Endothelial cell of umbilical vein (primary cell): ENCODE measurements at regions not wholly inside any gene's neighbourhood (a gene's known extent, or its start where the extent isn't known, plus 50 kb on each side); places are given as distances from the start of the nearest gene placed in this dataset.

Source experiments
- BruUV-seq: library from RNA; stranded (reverse); fragments of 400-500 nt; replicated peaks from 2 replicates; lab custom pipeline; 2021; lab: Mats Ljungman, UMichigan
- CTCF ChIA-PET: fragments of 300-600, 350-600 bp; sonication (Branson Sonifier 250); formaldehyde crosslinking; loops from one replicate; lab custom pipeline; 2021; ENCODE audit warnings: antibody characterized with exemption, inconsistent platforms; lab: Charles Lee
- POLR2A ChIA-PET: fragments of 300-600, 350-600 bp; sonication (Branson Sonifier 250); formaldehyde crosslinking; loops from one replicate; lab custom pipeline; 2021; ENCODE audit warnings: antibody characterized with exemption, inconsistent platforms; lab: Charles Lee
- DNase-seq: peaks from one replicate; pipeline ENCODE4 v3.0.0-alpha.2; 2011; ENCODE audit warnings: low read depth, low spot score
- FAIRE-seq: peaks from 2 replicates; lab custom pipeline; 2011; peaks lifted over from hg19 to GRCh38; lab: Jason Lieb, UNC
- H2AFZ ChIP-seq: 2 replicates; pipeline ENCODE4 v1.6.0; 2012; ENCODE audit warnings: low read depth, low read length, control low read depth, inconsistent platforms
- H3K27ac ChIP-seq: 2 replicates; pipeline ENCODE4 v1.5.1; 2011; ENCODE audit warnings: low read depth, mild to moderate bottlenecking, control low read depth, low read length, moderate library complexity; ENCODE audit not compliant: insufficient read depth
- H3K27me3 ChIP-seq, 2 experiments: 2 replicates each; pipeline versions ENCODE4 v1.6.0 to v1.6.1; 2011; ENCODE audit warnings: low read length in 2 of 2, mixed read lengths in 1 of 2; ENCODE audit not compliant: control insufficient read depth in 2 of 2, insufficient read depth in 2 of 2
- H3K36me3 ChIP-seq, 2 experiments: 2 replicates in 1 of 2; 3 replicates in 1 of 2; pipeline ENCODE4 v1.5.1; 2011; ENCODE audit warnings: low read length in 2 of 2, mild to moderate bottlenecking in 1 of 2, moderate library complexity in 1 of 2; ENCODE audit not compliant: control insufficient read depth in 2 of 2, insufficient read depth in 2 of 2; ENCODE audit errors: extremely low read depth in 1 of 2
- H3K4me1 ChIP-seq: 3 replicates; pipeline ENCODE4 v1.5.1; 2011; ENCODE audit warnings: mild to moderate bottlenecking, low read length; ENCODE audit not compliant: control insufficient read depth, insufficient read depth; ENCODE audit errors: extremely low read depth
- H3K4me2 ChIP-seq: 2 replicates; pipeline ENCODE4 v1.6.1; 2011; ENCODE audit warnings: low read length, control low read depth, mixed read lengths; ENCODE audit not compliant: insufficient read depth
- H3K4me3 ChIP-seq, 3 experiments: fragments of 200-600 bp in 1 of 3; sonication (generic), shearing (Covaris generic) in 1 of 3; replicated peaks in 1 of 3; 2 replicates each; pipeline ENCODE4 v1.5.1; 2011 to 2016; ENCODE audit warnings: control low read depth in 3 of 3, low read length in 3 of 3, mild to moderate bottlenecking in 2 of 3, inconsistent platforms in 1 of 3, low read depth in 1 of 3, moderate library complexity in 1 of 3; ENCODE audit not compliant: insufficient read depth in 1 of 3
- H3K79me2 ChIP-seq: 2 replicates; pipeline ENCODE4 v1.6.0; 2012; ENCODE audit warnings: low read length, inconsistent platforms; ENCODE audit not compliant: control insufficient read depth, insufficient read depth
- H3K9ac ChIP-seq: replicated peaks from 2 replicates; pipeline ENCODE3; 2011; ENCODE audit warnings: low read length, control low read depth; ENCODE audit not compliant: insufficient read depth; ENCODE audit errors: extremely low read depth
- H3K9me1 ChIP-seq: replicated peaks from 3 replicates; pipeline ENCODE4 v1.6.0; 2011; ENCODE audit warnings: mild to moderate bottlenecking, low read length; ENCODE audit not compliant: control insufficient read depth, insufficient read depth; ENCODE audit errors: extremely low read depth
- H3K9me3 ChIP-seq: replicated peaks from 2 replicates; pipeline ENCODE4 v1.5.1; 2012; ENCODE audit warnings: low read length, inconsistent platforms; ENCODE audit not compliant: control insufficient read depth, insufficient read depth
- H4K20me1 ChIP-seq: replicated peaks from 2 replicates; pipeline ENCODE3; 2011; ENCODE audit warnings: mild to moderate bottlenecking, low read length; ENCODE audit not compliant: control insufficient read depth, insufficient read depth; ENCODE audit errors: extremely low read depth
- EZH2 ChIP-seq: IDR thresholded peaks from 2 replicates; pipeline ENCODE4 v1.6.1; 2012; ENCODE audit warnings: borderline replicate concordance, low read depth, mild to moderate bottlenecking, moderate library complexity, low read length, inconsistent platforms; ENCODE audit not compliant: severe bottlenecking
- FOS ChIP-seq: IDR thresholded peaks from 2 replicates; pipeline ENCODE4 v1.6.1; 2011; ENCODE audit warnings: mild to moderate bottlenecking, low read length, moderate library complexity, borderline replicate concordance; ENCODE audit not compliant: insufficient read depth
- GATA2 ChIP-seq: IDR thresholded peaks from 2 replicates; pipeline ENCODE4 v1.7.0; 2011; ENCODE audit warnings: low read depth, mild to moderate bottlenecking, moderate library complexity, mixed read lengths, low read length; ENCODE audit not compliant: insufficient read length, insufficient read depth
- JUN ChIP-seq: IDR thresholded peaks from 2 replicates; pipeline ENCODE4 v1.6.1; 2011; ENCODE audit warnings: borderline replicate concordance, low read depth; ENCODE audit not compliant: insufficient read length, insufficient read depth
- MAX ChIP-seq: IDR thresholded peaks from 2 replicates; pipeline ENCODE4 v1.6.1; 2011; ENCODE audit not compliant: insufficient read depth, insufficient read length
- MYC ChIP-seq: IDR thresholded peaks from one replicate; pipeline ENCODE4 v1.6.1; 2011; ENCODE audit warnings: mild to moderate bottlenecking, low read depth, low read length
- POLR2A ChIP-seq: IDR thresholded peaks from 2 replicates; pipeline ENCODE4 v1.6.1; 2012; ENCODE audit warnings: low read depth, mild to moderate bottlenecking, control low read depth, low read length
- POLR2AphosphoS5 ChIP-seq: IDR thresholded peaks from 2 replicates; pipeline ENCODE4 v1.6.1; 2012; ENCODE audit warnings: low read depth, mild to moderate bottlenecking, control low read depth, low read length, moderate library complexity; ENCODE audit not compliant: insufficient read depth
- dilution Hi-C: fragments of 300-500 bp; cut with MboI; formaldehyde crosslinking; loops from one replicate; pipeline ENCODE4 v1.15.0; 2019; ENCODE audit warnings: low sequenced_read_pairs; ENCODE audit not compliant: extremely low pct_ligation_motif_present
- intact Hi-C: fragments of 100-400 bp; cut with micrococcal nuclease; formaldehyde crosslinking; loops from one replicate; pipeline ENCODE4 v1.10.0; 2022
- TF ChIP-seq, protein P1 (sequence below), 2 donors: IDR thresholded peaks; 1 replicate in 1 of 2; 2 replicates in 1 of 2; pipeline ENCODE4 v1.5.1; 2011; ENCODE audit warnings: low read length in 2 of 2, mild to moderate bottlenecking in 2 of 2, moderate library complexity in 2 of 2, control low read depth in 1 of 2, inconsistent platforms in 1 of 2, low read depth in 1 of 2; ENCODE audit not compliant: insufficient read depth in 1 of 2; ENCODE audit errors: extremely low read depth in 1 of 2

DNA sequence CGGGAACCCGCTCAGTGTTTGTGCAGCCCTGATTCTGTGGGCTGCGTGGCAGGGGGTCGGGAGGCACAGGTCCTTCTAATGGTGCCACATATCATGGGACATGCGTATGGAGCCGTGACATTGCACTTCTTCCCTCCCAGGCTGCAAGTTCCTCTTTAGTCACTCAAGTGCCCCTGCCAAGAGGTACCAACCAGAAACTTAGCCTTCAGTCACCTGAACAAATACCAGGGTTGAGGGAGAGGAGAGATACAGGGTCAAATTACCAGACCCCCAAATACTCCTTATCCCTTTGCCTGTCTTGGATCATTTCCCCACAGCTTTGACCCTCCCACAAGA is 209.1 kb downstream of the BUD13 start:
- CTCF ChIA-PET: interaction anchor here (0.9 to 1.0 kb wide), 4 partner anchors 14 to 78 kb away, joined by 3 to 7 read pairs (median 4); no protein-coding TSS in a partner anchor
- no peaks in the 10 kb centered on the region for H3K36me3 ChIP-seq
- no peak for DNase-seq
- no peak overlapping the region for H2AFZ ChIP-seq
- no peaks in the 10 kb centered on the region for H3K9me1 ChIP-seq
- TF ChIP-seq MAX (no peak), EZH2 (no peak), POLR2AphosphoS5 (no peak), JUN (no peak), POLR2A (no peak), FOS (no peak), MYC (no peak), GATA2 (no peak)
- TF ChIP-seq, protein P1, sequence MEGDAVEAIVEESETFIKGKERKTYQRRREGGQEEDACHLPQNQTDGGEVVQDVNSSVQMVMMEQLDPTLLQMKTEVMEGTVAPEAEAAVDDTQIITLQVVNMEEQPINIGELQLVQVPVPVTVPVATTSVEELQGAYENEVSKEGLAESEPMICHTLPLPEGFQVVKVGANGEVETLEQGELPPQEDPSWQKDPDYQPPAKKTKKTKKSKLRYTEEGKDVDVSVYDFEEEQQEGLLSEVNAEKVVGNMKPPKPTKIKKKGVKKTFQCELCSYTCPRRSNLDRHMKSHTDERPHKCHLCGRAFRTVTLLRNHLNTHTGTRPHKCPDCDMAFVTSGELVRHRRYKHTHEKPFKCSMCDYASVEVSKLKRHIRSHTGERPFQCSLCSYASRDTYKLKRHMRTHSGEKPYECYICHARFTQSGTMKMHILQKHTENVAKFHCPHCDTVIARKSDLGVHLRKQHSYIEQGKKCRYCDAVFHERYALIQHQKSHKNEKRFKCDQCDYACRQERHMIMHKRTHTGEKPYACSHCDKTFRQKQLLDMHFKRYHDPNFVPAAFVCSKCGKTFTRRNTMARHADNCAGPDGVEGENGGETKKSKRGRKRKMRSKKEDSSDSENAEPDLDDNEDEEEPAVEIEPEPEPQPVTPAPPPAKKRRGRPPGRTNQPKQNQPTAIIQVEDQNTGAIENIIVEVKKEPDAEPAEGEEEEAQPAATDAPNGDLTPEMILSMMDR (IDR thresholded peaks at IDR 0.05; ENCODE audit: extremely low read depth in 1 of 2, insufficient read depth in 1 of 2, low read depth in 1 of 2, low read length in 2 of 2): no peak
- H4K20me1 ChIP-seq: no peaks in the 10 kb centered on the region
- no peaks in the 10 kb centered on the region for H3K9me3 ChIP-seq
- no TSS peak for BruUV-seq
- dilution Hi-C loops: no loop called here
- H3K4me3 ChIP-seq: no peak overlapping the region
- H3K79me2 ChIP-seq: no peaks in the 10 kb centered on the region
- no peaks in the 10 kb centered on the region for H3K27me3 ChIP-seq
- peaks cover 4% of the 10 kb centered on the region for H3K4me1 ChIP-seq
- POLR2A ChIA-PET: no interaction called here
- no peak overlapping the region for H3K4me2 ChIP-seq
- H3K9ac ChIP-seq: no peak overlapping the region
- FAIRE-seq: no peak
- H3K27ac ChIP-seq: no peak overlapping the region
- intact Hi-C loops: no loop called here
